K562 (cell line): ENCODE measurements at regions not wholly inside any gene's neighbourhood (a gene's known extent, or its start where the extent isn't known, plus 50 kb on each side); places are given as distances from the start of the nearest gene placed in this dataset.

Experiments
- CHD1 ChIP-seq: fragments of 200-600 bp; sonication (generic); IDR thresholded peaks from one replicate; pipeline ENCODE4 v1.6.1; 2012; ENCODE audit warnings: mild to moderate bottlenecking, moderate library complexity, low read length, inconsistent platforms
- MYC ChIP-seq, 2 experiments: fragments of 250-450 bp in 1 of 2; sonication (Bioruptor Pico) in 1 of 2; IDR thresholded peaks; 2 replicates each; pipeline versions ENCODE4 v1.5.1 to v1.6.1; 2012 to 2021; ENCODE audit warnings: low read depth in 2 of 2, borderline replicate concordance in 1 of 2, improper control_type of control experiment in 1 of 2, low read length in 1 of 2, mild to moderate bottlenecking in 1 of 2, moderate library complexity in 1 of 2

DNA sequence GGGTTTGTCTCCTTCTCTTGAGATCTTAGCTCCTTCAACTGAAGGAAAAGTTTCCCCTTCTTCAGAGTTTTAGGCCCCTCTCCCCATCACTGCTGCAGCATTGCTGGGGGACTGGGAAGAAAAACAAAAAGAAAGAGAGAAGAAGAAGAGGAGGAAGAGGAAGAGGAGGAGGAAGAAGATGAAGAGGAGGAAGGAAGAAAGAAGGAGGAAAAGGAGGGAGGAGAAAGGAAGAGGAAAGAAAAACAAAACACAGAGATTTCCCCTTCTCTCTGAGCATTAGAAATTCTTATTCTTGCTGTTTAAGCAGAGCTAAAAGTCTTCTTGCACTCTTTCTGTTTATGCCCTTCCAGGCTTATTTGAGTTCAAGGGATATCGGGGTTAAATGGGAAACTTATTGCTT, 219.8 kb upstream of the AMIGO2 start:
- TF ChIP-seq CHD1: no peak
- TF ChIP-seq MYC (IDR thresholded peaks at IDR 0.05; ENCODE audit: low read depth, low read length): no peak
- TF ChIP-seq MYC (CRISPR knock-in tag; IDR thresholded peaks at IDR 0.05; ENCODE audit: borderline replicate concordance, low read depth): no peak
